ENCODE measurements at regions not wholly inside any gene's neighbourhood (a gene's known extent, or its start where the extent isn't known, plus 50 kb on each side); places are given as distances from the start of the nearest gene placed in this dataset.

GRCh38 chr9:73014011-73014410, 61.2 kb upstream of the ALDH1A1 start:
- DNase-seq: no peak

DNA sequence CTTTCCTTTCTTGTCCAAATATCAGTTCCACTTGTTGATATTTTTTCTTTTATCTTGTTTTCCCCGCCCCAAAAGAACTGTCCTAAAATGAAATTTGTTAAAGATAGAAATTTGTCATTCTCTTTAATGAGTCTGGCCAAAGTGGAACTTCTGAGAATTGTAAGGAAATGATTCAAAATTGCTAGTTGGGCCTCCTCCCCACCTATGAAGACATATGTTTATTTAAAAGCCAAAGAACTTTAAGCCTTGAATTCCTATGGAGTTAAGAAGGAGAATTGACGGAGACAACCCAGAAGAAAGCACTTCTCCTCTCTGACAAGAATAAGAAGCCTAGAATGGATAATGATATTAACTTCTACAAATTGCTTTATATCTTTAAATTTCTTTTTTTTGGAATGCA, 59.1 kb upstream of the ALDH1A1 start:
- DNase-seq: no peak

GRCh38 chr9:73011181-73011750, 58.4 kb upstream of the ALDH1A1 start:
- DNase-seq: no peak

DNA sequence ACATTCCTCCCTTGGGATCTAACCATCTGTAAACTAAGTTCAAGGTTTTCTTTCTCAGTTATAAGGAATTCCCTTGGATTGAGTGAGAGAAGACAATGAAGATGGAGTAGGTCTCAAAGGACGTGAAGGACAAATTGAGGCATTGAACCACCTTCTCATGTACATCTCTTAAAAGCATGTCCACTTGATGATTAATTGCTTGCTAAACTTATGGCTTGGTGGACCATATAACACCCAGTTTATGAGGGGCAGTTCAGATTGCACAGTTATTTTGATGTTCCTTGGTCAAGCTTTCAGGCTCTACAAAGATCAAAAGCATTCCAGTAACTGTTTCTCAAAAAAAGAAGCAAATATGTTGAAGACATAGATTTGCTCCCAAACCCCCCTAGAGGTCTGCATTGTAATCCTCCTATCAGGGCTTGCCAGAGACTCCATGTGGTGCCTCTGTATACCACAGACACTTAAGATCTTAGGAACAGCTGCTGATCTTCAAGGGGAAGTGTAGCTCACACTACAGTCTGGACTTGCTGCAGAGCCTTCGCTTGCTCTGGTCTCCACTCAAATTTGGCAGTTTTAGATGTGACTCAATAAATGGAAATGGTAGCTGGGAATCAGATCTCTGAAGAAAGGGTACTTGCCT, 56.9 kb upstream of the ALDH1A1 start:
- no peak for DNase-seq

GRCh38 chr9:73007966-73008672, 55.3 kb upstream of the ALDH1A1 start:
- no peak for DNase-seq

DNA sequence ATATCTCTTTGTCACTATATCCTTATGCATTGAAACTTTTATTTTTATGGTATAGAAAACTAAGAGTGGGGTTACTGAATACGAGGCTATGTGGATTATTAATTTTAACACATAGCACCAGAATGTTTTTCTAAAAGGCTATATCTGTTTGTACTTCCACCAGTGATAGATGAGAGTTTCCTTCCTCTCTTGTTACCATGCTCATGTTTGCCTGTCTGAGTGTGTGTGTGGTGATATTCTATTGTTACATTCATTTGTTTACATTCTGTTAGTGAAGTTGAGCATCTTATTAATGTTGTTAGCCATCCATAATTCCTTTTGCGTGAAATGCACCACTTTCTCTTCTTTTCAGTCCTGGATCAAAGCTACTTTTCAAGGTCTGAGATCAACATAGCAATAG, 54.1 kb upstream of the ALDH1A1 start:
- no peak for DNase-seq
